SK-N-SH (cell line): ENCODE measurements at regions not wholly inside any gene's neighbourhood (a gene's known extent, or its start where the extent isn't known, plus 50 kb on each side); places are given as distances from the start of the nearest gene placed in this dataset.

ENCODE experiments used
- EP300 ChIP-seq, 2 experiments: IDR thresholded peaks; 2 replicates each; pipeline versions ENCODE4 v1.4.0 to v1.6.1; 2012; ENCODE audit warnings: borderline replicate concordance in 1 of 2, low read depth in 1 of 2, low read length in 1 of 2
- EZH2phosphoT487 ChIP-seq: fragments of 200-600 bp; sonication (generic); IDR thresholded peaks from 2 replicates; pipeline ENCODE4 v1.6.1; 2017; ENCODE audit warnings: low read depth, mixed run types, mild to moderate bottlenecking, antibody characterized with exemption, moderate library complexity, borderline replicate concordance
- FOSL2 ChIP-seq: IDR thresholded peaks from 2 replicates; pipeline ENCODE4 v1.4.0; 2012; ENCODE audit warnings: low read depth, mild to moderate bottlenecking, moderate library complexity, borderline replicate concordance
- JUND ChIP-seq: IDR thresholded peaks from 2 replicates; pipeline ENCODE4 v1.4.0; 2012
- POLR2AphosphoS5 ChIP-seq: IDR thresholded peaks from 2 replicates; pipeline ENCODE4 v1.6.1; 2012; ENCODE audit warnings: low read depth, low read length
- REST ChIP-seq: IDR thresholded peaks from 2 replicates; pipeline ENCODE4 v1.6.1; 2012; ENCODE audit warnings: mild to moderate bottlenecking, low read depth, low read length, moderate library complexity
- SIN3A ChIP-seq: IDR thresholded peaks from 2 replicates; pipeline ENCODE4 v1.6.1; 2012; ENCODE audit warnings: low read depth, mild to moderate bottlenecking, low read length, moderate library complexity, borderline replicate concordance
- SMC3 ChIP-seq: IDR thresholded peaks from 2 replicates; pipeline ENCODE4 v1.6.1; 2012; ENCODE audit warnings: low read depth, low read length, improper control_type of control experiment
- USF1 ChIP-seq: IDR thresholded peaks from 2 replicates; pipeline ENCODE4 v1.4.0; 2012; ENCODE audit warnings: low read depth, borderline replicate concordance
- YY1 ChIP-seq: IDR thresholded peaks from 2 replicates; pipeline ENCODE4 v1.4.0; 2012; ENCODE audit warnings: low read depth, mild to moderate bottlenecking
- TF ChIP-seq, protein P1 (sequence below): fragments of 200-600 bp; sonication (generic); IDR thresholded peaks from 2 replicates; pipeline ENCODE4 v1.6.1; 2017; ENCODE audit warnings: antibody characterized with exemption, mild to moderate bottlenecking, moderate library complexity

- TF ChIP-seq SMC3: no peak
- TF ChIP-seq, protein P1, sequence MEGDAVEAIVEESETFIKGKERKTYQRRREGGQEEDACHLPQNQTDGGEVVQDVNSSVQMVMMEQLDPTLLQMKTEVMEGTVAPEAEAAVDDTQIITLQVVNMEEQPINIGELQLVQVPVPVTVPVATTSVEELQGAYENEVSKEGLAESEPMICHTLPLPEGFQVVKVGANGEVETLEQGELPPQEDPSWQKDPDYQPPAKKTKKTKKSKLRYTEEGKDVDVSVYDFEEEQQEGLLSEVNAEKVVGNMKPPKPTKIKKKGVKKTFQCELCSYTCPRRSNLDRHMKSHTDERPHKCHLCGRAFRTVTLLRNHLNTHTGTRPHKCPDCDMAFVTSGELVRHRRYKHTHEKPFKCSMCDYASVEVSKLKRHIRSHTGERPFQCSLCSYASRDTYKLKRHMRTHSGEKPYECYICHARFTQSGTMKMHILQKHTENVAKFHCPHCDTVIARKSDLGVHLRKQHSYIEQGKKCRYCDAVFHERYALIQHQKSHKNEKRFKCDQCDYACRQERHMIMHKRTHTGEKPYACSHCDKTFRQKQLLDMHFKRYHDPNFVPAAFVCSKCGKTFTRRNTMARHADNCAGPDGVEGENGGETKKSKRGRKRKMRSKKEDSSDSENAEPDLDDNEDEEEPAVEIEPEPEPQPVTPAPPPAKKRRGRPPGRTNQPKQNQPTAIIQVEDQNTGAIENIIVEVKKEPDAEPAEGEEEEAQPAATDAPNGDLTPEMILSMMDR: no peak
- TF ChIP-seq EZH2phosphoT487: no peak
- TF ChIP-seq YY1: no peak
- TF ChIP-seq REST: no peak
- no peak for TF ChIP-seq EP300 (IDR thresholded peaks at IDR 0.05; ENCODE audit: borderline replicate concordance in 1 of 2, low read depth in 1 of 2, low read length in 1 of 2)
- TF ChIP-seq USF1: no peak
- no peak for TF ChIP-seq FOSL2
- TF ChIP-seq JUND: no peak
- no peak for TF ChIP-seq SIN3A
- no peak for TF ChIP-seq POLR2AphosphoS5
These were observed 59.8 kb upstream of the CCDC167 start for GRCh38 chr6:37559501-37559900.
